ENCODE measurements at regions not wholly inside any gene's neighbourhood (a gene's known extent, or its start where the extent isn't known, plus 50 kb on each side); places are given as distances from the start of the nearest gene placed in this dataset.

DNA sequence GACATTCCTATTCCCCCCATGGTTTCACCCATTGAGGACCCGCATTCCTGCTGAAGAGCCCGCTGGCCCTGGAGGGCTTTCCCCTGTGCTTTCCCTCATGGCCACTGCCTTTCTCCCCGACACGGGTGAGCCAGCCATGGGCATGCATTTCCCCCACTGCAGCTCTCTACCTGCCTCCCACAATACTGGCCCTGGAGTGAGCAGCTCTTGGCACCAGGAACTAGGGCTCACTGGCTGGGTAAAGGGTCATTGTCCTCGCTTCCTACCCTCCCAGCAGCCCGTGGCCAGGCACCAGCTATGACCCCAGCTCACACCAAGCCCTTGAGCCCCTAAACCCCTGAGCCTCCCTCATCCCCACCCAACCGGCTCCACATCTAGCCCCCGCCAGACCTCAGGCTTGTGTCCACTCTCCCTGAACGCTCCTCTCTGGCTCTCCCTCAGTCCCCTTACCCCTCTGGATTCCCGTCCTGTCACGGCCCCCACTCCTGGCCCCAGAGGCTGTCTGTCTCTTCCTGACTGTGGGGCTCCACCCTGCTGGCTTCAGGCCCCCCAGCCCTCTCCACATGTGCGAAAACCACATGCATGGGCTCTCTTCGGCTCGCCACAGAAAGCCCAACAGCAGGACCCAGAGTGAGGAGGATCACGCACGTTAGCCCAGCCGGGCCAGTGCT lies 199.8 kb downstream of the ZFP36L2 start:
- H3K4me3 ChIP-seq (ENCODE audit: low read depth, low read length): no peak overlapping the region
- no peak for TF ChIP-seq CTCF (IDR thresholded peaks at IDR 0.05; ENCODE audit: borderline replicate concordance, insufficient read depth, low read depth, low read length)

DNA sequence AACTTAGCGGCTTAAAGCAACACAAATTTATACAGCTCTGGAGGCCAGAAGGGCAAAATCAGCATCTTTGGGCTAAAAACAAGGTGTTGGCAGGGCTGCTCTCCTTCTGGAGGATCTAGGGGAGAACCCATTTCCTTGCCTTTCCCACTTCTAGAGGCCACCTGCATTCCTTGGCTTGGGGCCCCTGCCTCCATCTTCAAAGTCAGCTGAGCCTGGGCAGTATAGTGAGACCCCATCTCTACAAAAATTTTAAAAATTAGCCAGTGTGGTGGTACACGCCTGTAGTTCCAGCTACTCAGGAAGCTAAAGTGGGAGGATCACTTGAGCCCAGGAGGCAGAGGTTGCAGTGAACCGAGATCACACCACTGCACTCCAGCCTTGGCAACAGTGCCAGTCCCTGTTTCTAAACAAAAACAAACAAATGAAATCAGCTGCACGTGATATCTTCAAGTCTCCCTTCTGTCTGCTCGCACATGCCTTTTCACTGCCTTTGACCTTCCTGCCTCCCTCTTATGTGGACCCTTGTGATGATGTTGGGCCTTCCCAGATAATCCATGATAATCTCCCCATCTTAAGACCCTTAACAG lies 200.6 kb downstream of the ZFP36L2 start:
- no peak for TF ChIP-seq CTCF (IDR thresholded peaks at IDR 0.05; ENCODE audit: borderline replicate concordance, insufficient read depth, low read depth, low read length)
- no peak overlapping the region for H3K4me3 ChIP-seq (ENCODE audit: low read depth, low read length)

DNA sequence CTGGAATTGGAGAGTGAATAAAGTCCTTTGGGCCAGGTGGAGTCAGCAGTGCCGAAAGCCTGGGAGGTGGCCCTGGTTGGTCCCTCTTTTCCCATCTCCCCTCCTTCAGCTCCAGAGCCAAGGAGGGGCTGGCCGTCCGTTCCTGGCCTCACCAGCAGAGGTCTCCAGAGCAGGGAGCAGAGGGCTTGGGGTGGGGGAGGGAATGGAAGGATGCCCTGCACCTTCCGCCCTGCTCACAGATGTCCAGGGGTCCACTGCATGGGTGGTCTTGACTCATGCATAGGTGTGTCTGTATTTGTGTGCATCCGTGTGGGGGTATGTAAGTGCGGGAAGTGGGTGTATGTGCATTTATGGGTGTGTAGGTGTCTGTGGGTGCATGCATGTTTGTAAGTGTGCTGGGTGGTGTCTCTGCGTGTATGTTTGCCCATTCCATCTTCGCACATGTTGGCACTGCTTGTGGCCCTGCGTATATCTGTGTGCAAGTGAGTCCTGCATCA lies 201.8 kb downstream of the ZFP36L2 start:
- TF ChIP-seq CTCF (IDR thresholded peaks at IDR 0.05; ENCODE audit: borderline replicate concordance, insufficient read depth, low read depth, low read length): peak; percentile 80

GRCh38 chr2:43023791-43024514 lies 202.5 kb downstream of the ZFP36L2 start:
- no peak for TF ChIP-seq CTCF (IDR thresholded peaks at IDR 0.05; ENCODE audit: borderline replicate concordance, insufficient read depth, low read depth, low read length)
- no peak overlapping the region for H3K4me3 ChIP-seq (ENCODE audit: low read depth, low read length)

More for the DNA sequence above, 201.8 kb downstream of the ZFP36L2 start:
- H3K4me3 ChIP-seq (ENCODE audit: low read depth, low read length): no peak overlapping the region

- no peak overlapping the region for H3K4me3 ChIP-seq (ENCODE audit: low read depth, low read length)
- no peak for TF ChIP-seq CTCF (IDR thresholded peaks at IDR 0.05; ENCODE audit: borderline replicate concordance, insufficient read depth, low read depth, low read length)
Observed at GRCh38 chr2:43022896-43023295, 203.5 kb downstream of the ZFP36L2 start.

- TF ChIP-seq CTCF (IDR thresholded peaks at IDR 0.05; ENCODE audit: borderline replicate concordance, insufficient read depth, low read depth, low read length): peak; percentile 24; the same call in 1 of the 2 replicates
- H3K4me3 ChIP-seq (ENCODE audit: low read depth, low read length): no peak overlapping the region
Observed at GRCh38 chr2:43021791-43022509, 204.5 kb downstream of the ZFP36L2 start.

Measured in GM12875 (cell line).